B cell (primary cell): ENCODE measurements at regions not wholly inside any gene's neighbourhood (a gene's known extent, or its start where the extent isn't known, plus 50 kb on each side); places are given as distances from the start of the nearest gene placed in this dataset.

ENCODE experiments used
- CTCF ChIP-seq: fragments of 200-600 bp; IDR thresholded peaks from one replicate; pipeline ENCODE4 v1.8.0; 2022; ENCODE audit warnings: antibody characterized with exemption, mild to moderate bottlenecking
- EZH2 ChIP-seq: IDR thresholded peaks from 2 replicates; pipeline ENCODE4 v1.6.1; 2012; ENCODE audit warnings: borderline replicate concordance, low read depth, mild to moderate bottlenecking, moderate library complexity, low read length; ENCODE audit not compliant: insufficient read depth, poor library complexity, severe bottlenecking

- TF ChIP-seq CTCF (no peak), EZH2 (no peak)
Measured at GRCh38 chr2:8620611-8621382, 61.1 kb upstream of the ID2 start.
